Suppressor macrophage treated with lipopolysaccharide for 1 hour (primary cell): ENCODE measurements at regions not wholly inside any gene's neighbourhood (a gene's known extent, or its start where the extent isn't known, plus 50 kb on each side); places are given as distances from the start of the nearest gene placed in this dataset.
A peak's percentile ranks its signal among the peaks of the same experiment; 100 is the strongest.

Experiments used
- DNase-seq, 3 donors: peaks; one replicate each; pipeline ENCODE4 v3.0.0-alpha.2; 2020 to 2022

DNA sequence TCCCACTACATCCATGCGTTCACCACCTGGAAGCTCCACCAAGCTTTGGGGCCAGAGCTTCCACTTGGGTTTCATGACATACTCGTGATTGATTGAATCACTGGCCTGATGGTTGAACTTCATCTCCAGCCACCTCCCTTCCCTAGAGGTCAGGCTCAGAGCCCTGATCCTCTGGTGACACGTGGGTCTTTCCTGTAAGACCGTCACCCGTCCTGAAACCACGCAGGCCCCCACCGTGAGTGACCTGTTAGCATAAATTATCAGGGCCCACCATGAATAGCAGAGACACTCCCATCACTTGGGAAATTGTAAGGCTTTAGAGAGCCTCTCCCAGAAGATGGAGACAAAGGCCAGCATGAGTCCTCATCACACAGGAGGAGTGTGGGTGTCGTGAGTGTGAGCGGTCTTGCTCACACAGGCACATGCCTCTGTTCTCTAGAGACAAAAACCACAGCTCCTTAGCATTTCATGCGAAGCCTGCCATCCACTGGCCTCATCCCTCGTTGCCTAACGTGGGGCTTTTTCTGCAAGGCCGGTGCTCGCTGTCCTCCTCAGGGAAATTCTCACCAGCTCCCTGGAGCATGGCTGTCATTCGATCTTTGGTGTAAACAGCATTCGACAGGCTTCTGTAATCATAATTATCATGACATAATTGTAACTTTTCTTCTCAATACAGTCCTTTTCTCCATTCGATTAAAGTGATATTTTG, 65.1 kb upstream of the DUSP22 start:
- peak; percentile 81 to 88 (median 84) for DNase-seq

DNA sequence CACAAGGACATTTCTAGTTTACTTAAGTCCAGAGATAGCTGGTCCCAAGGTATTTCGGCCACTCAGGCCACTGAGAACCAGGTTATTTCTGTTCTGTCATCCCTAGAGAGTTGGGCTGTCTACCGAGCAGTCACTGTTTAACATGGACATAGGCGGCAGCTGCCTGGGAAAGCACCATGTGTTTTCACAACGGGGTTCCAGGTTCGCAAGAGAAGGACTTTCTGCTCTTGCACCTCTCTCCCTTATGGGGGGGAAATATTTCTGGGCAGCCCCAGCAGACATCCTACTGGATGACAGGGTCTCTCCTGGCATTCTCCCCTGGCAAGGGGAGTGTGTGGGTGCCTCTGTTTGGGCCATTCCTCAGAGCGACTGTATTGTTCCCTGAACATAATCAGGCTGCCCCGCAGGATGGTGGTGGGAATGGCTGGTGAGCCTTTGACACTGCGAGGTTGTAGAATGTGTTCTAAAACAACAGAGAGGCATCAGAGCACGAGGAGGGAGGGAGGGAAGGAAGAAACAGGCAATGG, 64.4 kb upstream of the DUSP22 start:
- peak; percentile 42 to 55 (median 53) for DNase-seq

GRCh38 chr6:228881-229651, 63.2 kb upstream of the DUSP22 start:
- DNase-seq = no peak

GRCh38 chr6:231779-232178, 60.5 kb upstream of the DUSP22 start:
- no peak for DNase-seq

GRCh38 chr6:232982-233640, 59.2 kb upstream of the DUSP22 start:
- peak; percentile 68 to 88 (median 74) for DNase-seq

DNA sequence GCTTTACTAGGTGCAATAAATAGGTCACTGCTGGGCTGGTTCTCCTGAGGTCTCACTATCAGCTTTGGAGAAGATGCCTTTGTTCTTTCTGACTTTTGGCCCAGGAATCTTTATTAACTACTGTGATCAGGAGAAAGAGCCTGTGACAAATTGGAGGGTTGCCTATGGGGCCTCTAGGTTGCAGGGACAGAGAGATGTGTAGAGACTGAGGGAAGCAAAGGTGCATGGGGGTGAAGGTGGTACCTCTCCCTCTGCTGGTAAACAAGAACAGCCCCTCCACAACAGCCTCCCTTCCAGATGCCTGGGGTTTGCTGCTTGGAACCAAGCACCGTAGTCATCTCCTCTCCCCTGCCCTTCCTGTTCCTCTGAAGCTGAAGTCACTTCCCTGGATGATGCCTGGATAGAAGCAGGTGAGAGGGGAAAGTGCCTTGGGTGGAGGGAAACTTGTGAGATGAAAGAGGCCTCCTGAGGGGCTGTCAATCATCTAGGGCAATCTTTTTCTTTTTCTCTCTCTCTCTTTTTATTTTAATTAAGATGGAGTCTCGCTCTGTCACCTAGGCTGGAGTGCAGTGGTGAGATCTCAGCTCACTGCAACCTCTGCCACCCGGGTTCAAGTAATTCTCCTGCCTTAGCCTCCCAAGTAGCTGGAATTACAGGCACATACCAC, 57.4 kb upstream of the DUSP22 start:
- no peak for DNase-seq

GRCh38 chr6:235763-236360, 56.4 kb upstream of the DUSP22 start:
- peak; percentile 79 to 95 (median 85) for DNase-seq

GRCh38 chr6:236519-236918, 55.8 kb upstream of the DUSP22 start:
- DNase-seq = no peak

DNA sequence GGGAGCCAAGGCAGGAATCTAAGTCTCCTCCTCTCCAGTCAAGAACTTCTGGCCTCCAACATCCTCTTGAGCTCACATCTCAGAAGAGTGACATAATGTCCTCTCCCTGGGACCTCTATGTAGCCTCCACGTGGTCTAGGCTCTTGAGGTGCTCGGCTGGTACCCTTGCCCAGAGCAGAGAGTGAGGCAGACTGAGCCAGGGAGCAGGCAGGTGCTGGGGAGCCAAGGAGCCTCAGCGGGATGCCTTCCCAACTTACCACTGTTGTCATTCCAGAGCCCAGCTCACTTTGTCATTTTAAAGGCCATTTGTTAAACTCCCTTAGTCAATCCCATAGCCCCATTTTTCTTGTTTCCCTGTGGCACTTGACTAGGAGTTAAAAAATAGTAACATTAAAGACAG, 52.1 kb upstream of the DUSP22 start:
- DNase-seq = no peak

GRCh38 chr6:241336-241865, 50.9 kb upstream of the DUSP22 start:
- no peak for DNase-seq
